ENCODE measurements at regions not wholly inside any gene's neighbourhood (a gene's known extent, or its start where the extent isn't known, plus 50 kb on each side); places are given as distances from the start of the nearest gene placed in this dataset.

DNA sequence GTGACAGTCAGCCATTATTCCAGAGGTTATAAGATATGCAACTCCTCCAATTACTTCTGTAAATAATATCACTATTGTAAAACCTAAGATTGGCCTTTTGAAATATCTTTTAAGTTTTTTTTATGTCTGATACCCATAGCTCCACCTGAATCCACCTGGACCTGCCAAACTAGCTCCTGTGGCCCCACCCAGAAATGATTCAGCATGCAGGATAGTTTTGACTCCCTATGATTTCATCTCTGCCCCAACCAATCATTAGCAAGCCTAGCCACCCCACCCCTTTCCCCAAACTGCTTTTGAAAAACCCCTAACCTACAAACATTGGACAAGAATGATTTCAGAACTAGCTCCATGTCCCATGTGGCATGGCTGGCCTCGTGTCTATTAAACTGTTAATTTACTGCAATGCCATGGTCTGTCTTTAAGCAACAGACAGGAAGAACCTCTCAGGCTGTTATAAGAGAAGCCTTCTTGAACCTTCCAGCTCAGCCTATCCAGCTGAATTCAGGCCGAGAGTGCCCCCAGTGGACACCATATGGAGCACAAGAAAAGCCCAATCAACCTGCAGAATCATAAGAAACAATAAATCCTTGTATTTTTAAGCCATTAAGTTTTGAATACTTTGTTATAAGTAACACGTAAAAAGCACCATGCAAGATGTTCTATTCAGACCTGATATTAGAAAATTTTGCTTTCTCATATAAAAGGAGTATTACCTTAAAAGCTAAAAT is 263.0 kb upstream of the ZRANB2 start:
- TF ChIP-seq, protein P1, sequence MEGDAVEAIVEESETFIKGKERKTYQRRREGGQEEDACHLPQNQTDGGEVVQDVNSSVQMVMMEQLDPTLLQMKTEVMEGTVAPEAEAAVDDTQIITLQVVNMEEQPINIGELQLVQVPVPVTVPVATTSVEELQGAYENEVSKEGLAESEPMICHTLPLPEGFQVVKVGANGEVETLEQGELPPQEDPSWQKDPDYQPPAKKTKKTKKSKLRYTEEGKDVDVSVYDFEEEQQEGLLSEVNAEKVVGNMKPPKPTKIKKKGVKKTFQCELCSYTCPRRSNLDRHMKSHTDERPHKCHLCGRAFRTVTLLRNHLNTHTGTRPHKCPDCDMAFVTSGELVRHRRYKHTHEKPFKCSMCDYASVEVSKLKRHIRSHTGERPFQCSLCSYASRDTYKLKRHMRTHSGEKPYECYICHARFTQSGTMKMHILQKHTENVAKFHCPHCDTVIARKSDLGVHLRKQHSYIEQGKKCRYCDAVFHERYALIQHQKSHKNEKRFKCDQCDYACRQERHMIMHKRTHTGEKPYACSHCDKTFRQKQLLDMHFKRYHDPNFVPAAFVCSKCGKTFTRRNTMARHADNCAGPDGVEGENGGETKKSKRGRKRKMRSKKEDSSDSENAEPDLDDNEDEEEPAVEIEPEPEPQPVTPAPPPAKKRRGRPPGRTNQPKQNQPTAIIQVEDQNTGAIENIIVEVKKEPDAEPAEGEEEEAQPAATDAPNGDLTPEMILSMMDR (conservative IDR thresholded peaks at IDR 0.05), result no peak
- no peak for TF ChIP-seq EZH2 (IDR thresholded peaks at IDR 0.05; ENCODE audit: low read depth)

Data from PC-9 (cell line).